ENCODE measurements at regions not wholly inside any gene's neighbourhood (a gene's known extent, or its start where the extent isn't known, plus 50 kb on each side); places are given as distances from the start of the nearest gene placed in this dataset.
"Not testable (repeated sequence)": the region's sequence is repeated elsewhere in the genome, so short reads cannot be mapped to it uniquely, and the experiment has no call there.

DNA sequence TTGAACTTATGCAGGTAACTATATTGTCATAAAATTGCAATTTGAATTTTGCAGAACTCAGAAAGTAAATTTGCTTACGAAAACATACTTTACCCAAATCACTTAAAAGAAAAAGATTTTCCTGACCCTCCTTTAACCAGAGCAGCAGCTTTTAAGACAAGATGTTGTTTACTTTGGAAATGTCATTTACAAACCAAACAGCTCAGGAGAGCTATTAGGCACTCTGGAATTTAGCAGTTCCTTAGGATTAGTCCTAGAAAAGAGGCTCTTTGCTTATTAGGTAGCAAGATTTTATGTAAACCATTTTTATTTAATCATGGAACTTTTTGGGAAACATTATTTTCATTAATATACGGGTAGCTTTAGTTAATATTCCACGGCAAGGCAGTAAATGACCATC, 765.7 kb upstream of the POU3F4 start:
- no peak overlapping the region for H2AFZ ChIP-seq (ENCODE audit: low read depth, low read length)
- no peak overlapping the region for H3K9ac ChIP-seq (ENCODE audit: low read length)
- no peak for DNase-seq
- no peak overlapping the region for H3K27ac ChIP-seq (ENCODE audit: low read length, poor library complexity, severe bottlenecking)
- H3K18ac ChIP-seq (ENCODE audit: low read depth in 1 of 2, low read length in 2 of 2) = no peak overlapping the region
- no peak overlapping the region for H3K23ac ChIP-seq (ENCODE audit: low read length in 2 of 2)
- H3K4ac ChIP-seq (ENCODE audit: low read depth in 1 of 2, low read length in 2 of 2) = no peak overlapping the region
- H2BK15ac ChIP-seq (ENCODE audit: low read depth, poor library complexity, severe bottlenecking) = no peak overlapping the region
- no peaks in the 10 kb centered on the region for H3K9me3 ChIP-seq (ENCODE audit: control insufficient read depth, low read length)
- H4K91ac ChIP-seq (ENCODE audit: low read length) = no peak overlapping the region
- H2BK12ac ChIP-seq (ENCODE audit: low read length in 2 of 2) = no peak overlapping the region
- no peak overlapping the region for H3K14ac ChIP-seq (ENCODE audit: low read length in 2 of 2)
- no peak overlapping the region for H3K4me2 ChIP-seq (ENCODE audit: low read length, poor library complexity, severe bottlenecking)
- WGBS = 0% methylated on average over 1 of the region's 3 CpGs
- H4K8ac ChIP-seq (ENCODE audit: low read length) = no peak overlapping the region
- H3K79me1 ChIP-seq (replicated peaks; ENCODE audit: low read length, poor library complexity, severe bottlenecking) = no peaks in the 10 kb centered on the region
- no peaks in the 10 kb centered on the region for H3K27me3 ChIP-seq (ENCODE audit: control insufficient read depth in 1 of 2, insufficient read depth in 1 of 2, low read length in 2 of 2)
- H2BK5ac ChIP-seq (ENCODE audit: low read depth, low read length, poor library complexity, severe bottlenecking) = no peak overlapping the region
- no peaks in the 10 kb centered on the region for H3K36me3 ChIP-seq (ENCODE audit: control insufficient read depth in 1 of 2, insufficient read depth in 2 of 2, low read depth in 1 of 2, low read length in 2 of 2)
- no peak overlapping the region for H2AK5ac ChIP-seq (ENCODE audit: low read length, severe bottlenecking)
- no peak overlapping the region for H3K4me3 ChIP-seq (ENCODE audit: insufficient read depth in 1 of 2, low read depth in 1 of 2, low read length in 2 of 2)
- no peaks in the 10 kb centered on the region for H3K4me1 ChIP-seq (ENCODE audit: control insufficient read depth, insufficient read depth, low read depth, low read length)
- no peak overlapping the region for H2BK120ac ChIP-seq (ENCODE audit: low read depth, low read length)

- not testable (repeated sequence) for H2BK5ac ChIP-seq (ENCODE audit: low read depth, low read length, poor library complexity, severe bottlenecking); H3K4me1 ChIP-seq (ENCODE audit: control insufficient read depth, insufficient read depth, low read depth, low read length); H2AFZ ChIP-seq (ENCODE audit: low read depth, low read length); H3K23ac ChIP-seq (ENCODE audit: low read length in 2 of 2); H3K36me3 ChIP-seq (ENCODE audit: control insufficient read depth in 1 of 2, insufficient read depth in 2 of 2, low read depth in 1 of 2, low read length in 2 of 2); H2AK5ac ChIP-seq (ENCODE audit: low read length, severe bottlenecking); H4K91ac ChIP-seq (ENCODE audit: low read length); H3K4me3 ChIP-seq (ENCODE audit: insufficient read depth in 1 of 2, low read depth in 1 of 2, low read length in 2 of 2); H2BK15ac ChIP-seq (ENCODE audit: low read depth, poor library complexity, severe bottlenecking); H4K8ac ChIP-seq (ENCODE audit: low read length); H3K9me3 ChIP-seq (ENCODE audit: control insufficient read depth, low read length); H2BK120ac ChIP-seq (ENCODE audit: low read depth, low read length); H2BK12ac ChIP-seq (ENCODE audit: low read length in 2 of 2); H3K4me2 ChIP-seq (ENCODE audit: low read length, poor library complexity, severe bottlenecking); H3K18ac ChIP-seq (ENCODE audit: low read depth in 1 of 2, low read length in 2 of 2); H3K9ac ChIP-seq (ENCODE audit: low read length); H3K4ac ChIP-seq (ENCODE audit: low read depth in 1 of 2, low read length in 2 of 2); H3K27me3 ChIP-seq (ENCODE audit: control insufficient read depth in 1 of 2, insufficient read depth in 1 of 2, low read length in 2 of 2); H3K79me1 ChIP-seq (replicated peaks; ENCODE audit: low read length, poor library complexity, severe bottlenecking); DNase-seq; H3K27ac ChIP-seq (ENCODE audit: low read length, poor library complexity, severe bottlenecking); H3K14ac ChIP-seq (ENCODE audit: low read length in 2 of 2)
- 94% methylated on average over 4 of the region's 5 CpGs for WGBS
Observed at GRCh38 chrX:82745725-82746124, 762.4 kb upstream of the POU3F4 start.

DNA sequence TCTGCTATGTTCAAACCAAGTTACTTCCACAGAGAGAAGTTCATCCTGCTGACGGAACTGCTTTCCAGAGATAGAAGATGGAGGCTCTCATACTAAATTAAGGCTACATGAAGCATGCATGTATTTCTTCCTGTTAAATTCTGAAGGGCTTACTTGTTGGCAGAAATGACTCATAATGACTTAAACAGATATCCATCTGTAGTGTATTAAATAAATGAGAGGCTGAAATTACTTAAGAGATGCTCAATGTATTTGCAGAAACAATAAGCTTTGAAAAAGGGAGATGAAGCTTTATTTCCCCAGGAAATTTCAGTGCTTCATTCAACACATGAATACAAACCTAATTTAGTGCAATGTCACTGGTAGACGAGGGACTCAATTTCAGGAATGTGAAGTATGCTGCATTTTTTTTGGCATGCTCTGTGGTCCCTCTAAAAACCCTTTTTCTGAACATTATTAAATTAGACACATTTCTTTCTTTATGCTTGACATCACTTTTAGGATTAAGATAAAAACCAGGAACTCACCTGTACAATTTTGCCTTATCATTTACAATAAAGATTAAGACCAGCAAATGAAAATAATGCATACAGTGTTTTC, 759.1 kb upstream of the POU3F4 start:
- no CpG with 5 or more reads among the region's 2 CpGs for WGBS
- Histone ChIP-seq H3K4ac (ENCODE audit: low read depth in 1 of 2, low read length in 2 of 2) (no peak overlapping the region), H2BK15ac (ENCODE audit: low read depth, poor library complexity, severe bottlenecking) (no peak overlapping the region), H3K18ac (ENCODE audit: low read depth in 1 of 2, low read length in 2 of 2) (no peak overlapping the region), H3K4me3 (ENCODE audit: insufficient read depth in 1 of 2, low read depth in 1 of 2, low read length in 2 of 2) (no peak overlapping the region), H2AK5ac (ENCODE audit: low read length, severe bottlenecking) (no peak overlapping the region), H2AFZ (ENCODE audit: low read depth, low read length) (no peak overlapping the region), H2BK12ac (ENCODE audit: low read length in 2 of 2) (no peak overlapping the region), H4K91ac (ENCODE audit: low read length) (no peak overlapping the region), H3K14ac (ENCODE audit: low read length in 2 of 2) (no peak overlapping the region), H2BK5ac (ENCODE audit: low read depth, low read length, poor library complexity, severe bottlenecking) (no peak overlapping the region), H2BK120ac (ENCODE audit: low read depth, low read length) (no peak overlapping the region), H3K9ac (ENCODE audit: low read length) (no peak overlapping the region), H3K4me2 (ENCODE audit: low read length, poor library complexity, severe bottlenecking) (no peak overlapping the region), H3K27ac (ENCODE audit: low read length, poor library complexity, severe bottlenecking) (no peak overlapping the region), H3K79me1 (replicated peaks; ENCODE audit: low read length, poor library complexity, severe bottlenecking) (no peaks in the 10 kb centered on the region), H3K27me3 (ENCODE audit: control insufficient read depth in 1 of 2, insufficient read depth in 1 of 2, low read length in 2 of 2) (no peaks in the 10 kb centered on the region), H3K4me1 (ENCODE audit: control insufficient read depth, insufficient read depth, low read depth, low read length) (no peaks in the 10 kb centered on the region), H3K23ac (ENCODE audit: low read length in 2 of 2) (no peak overlapping the region), H4K8ac (ENCODE audit: low read length) (no peak overlapping the region), H3K36me3 (ENCODE audit: control insufficient read depth in 1 of 2, insufficient read depth in 2 of 2, low read depth in 1 of 2, low read length in 2 of 2) (no peaks in the 10 kb centered on the region), H3K9me3 (ENCODE audit: control insufficient read depth, low read length) (no peaks in the 10 kb centered on the region)
- DNase-seq = peak; percentile 9

GRCh38 chrX:82756272-82756671, 751.8 kb upstream of the POU3F4 start:
- WGBS = 84% methylated on average over 5 of the region's 6 CpGs
- no peak overlapping the region for H3K27ac ChIP-seq (ENCODE audit: low read length, poor library complexity, severe bottlenecking)
- H2BK15ac ChIP-seq (ENCODE audit: low read depth, poor library complexity, severe bottlenecking) = no peak overlapping the region
- H3K4me1 ChIP-seq (ENCODE audit: control insufficient read depth, insufficient read depth, low read depth, low read length) = no peaks in the 10 kb centered on the region
- no peak overlapping the region for H3K4me2 ChIP-seq (ENCODE audit: low read length, poor library complexity, severe bottlenecking)
- H3K36me3 ChIP-seq (ENCODE audit: control insufficient read depth in 1 of 2, insufficient read depth in 2 of 2, low read depth in 1 of 2, low read length in 2 of 2) = no peaks in the 10 kb centered on the region
- H2BK120ac ChIP-seq (ENCODE audit: low read depth, low read length) = no peak overlapping the region
- H3K23ac ChIP-seq (ENCODE audit: low read length in 2 of 2) = no peak overlapping the region
- H3K4ac ChIP-seq (ENCODE audit: low read depth in 1 of 2, low read length in 2 of 2) = no peak overlapping the region
- H3K4me3 ChIP-seq (ENCODE audit: insufficient read depth in 1 of 2, low read depth in 1 of 2, low read length in 2 of 2) = no peak overlapping the region
- DNase-seq = no peak
- H3K79me1 ChIP-seq (replicated peaks; ENCODE audit: low read length, poor library complexity, severe bottlenecking) = no peaks in the 10 kb centered on the region
- H2AK5ac ChIP-seq (ENCODE audit: low read length, severe bottlenecking) = no peak overlapping the region
- no peak overlapping the region for H2BK5ac ChIP-seq (ENCODE audit: low read depth, low read length, poor library complexity, severe bottlenecking)
- H2AFZ ChIP-seq (ENCODE audit: low read depth, low read length) = no peak overlapping the region
- H3K9me3 ChIP-seq (ENCODE audit: control insufficient read depth, low read length) = no peaks in the 10 kb centered on the region
- no peak overlapping the region for H4K91ac ChIP-seq (ENCODE audit: low read length)
- H2BK12ac ChIP-seq (ENCODE audit: low read length in 2 of 2) = no peak overlapping the region
- H3K18ac ChIP-seq (ENCODE audit: low read depth in 1 of 2, low read length in 2 of 2) = no peak overlapping the region
- H3K14ac ChIP-seq (ENCODE audit: low read length in 2 of 2) = no peak overlapping the region
- H3K27me3 ChIP-seq (ENCODE audit: control insufficient read depth in 1 of 2, insufficient read depth in 1 of 2, low read length in 2 of 2) = no peaks in the 10 kb centered on the region
- H3K9ac ChIP-seq (ENCODE audit: low read length) = no peak overlapping the region
- H4K8ac ChIP-seq (ENCODE audit: low read length) = no peak overlapping the region
